GM12878 (cell line): ENCODE measurements at regions not wholly inside any gene's neighbourhood (a gene's known extent, or its start where the extent isn't known, plus 50 kb on each side); places are given as distances from the start of the nearest gene placed in this dataset.
A peak's percentile ranks its signal among the peaks of the same experiment; 100 is the strongest.

Experiments used
- ATAC-seq: fragments of 200-7000 bp; cut with Tn5 transposase; 3 replicates; pipeline ENCODE4 v1.9.1; 2020; ENCODE audit warnings: mild to moderate bottlenecking, moderate library complexity
- BruUV-seq: library from RNA; stranded (reverse); fragments of 400-500 nt; replicated peaks from 2 replicates; lab custom pipeline; 2021; lab: Mats Ljungman, UMichigan
- CTCF ChIA-PET: fragments of 300-600 bp; sonication (Branson Sonifier 250); formaldehyde crosslinking; extraction: SDS; loops from one replicate; lab custom pipeline; 2021; ENCODE audit warnings: inconsistent platforms; lab: Yijun Ruan, JAX
- POLR2A ChIA-PET: fragments of 350-600 bp; formaldehyde crosslinking; extraction: SDS; loops from one replicate; lab custom pipeline; 2021; ENCODE audit warnings: inconsistent platforms; lab: Charles Lee
- RAD21 ChIA-PET: fragments of 300-600 bp; sonication (Branson Sonifier 250); formaldehyde crosslinking; loops from one replicate; lab custom pipeline; 2023; ENCODE audit warnings: antibody characterized with exemption; ENCODE audit not compliant: unreplicated experiment; lab: Charles Lee
- SMC1A ChIA-PET: fragments of 300-600 bp; sonication (Branson Sonifier 250); formaldehyde crosslinking; loops from one replicate; lab custom pipeline; 2023; ENCODE audit not compliant: unreplicated experiment, uncharacterized antibody; lab: Charles Lee
- DNase-seq: peaks from one replicate; pipeline ENCODE4 v3.0.0-alpha.2; 2011; ENCODE audit warnings: low read depth, low spot score
- FAIRE-seq: peaks from 3 replicates; lab custom pipeline; 2011; peaks lifted over from hg19 to GRCh38; lab: Jason Lieb, UNC
- H2AFZ ChIP-seq: 2 replicates; pipeline ENCODE4 v1.6.0; 2011; ENCODE audit warnings: low read depth, low read length, control low read depth; ENCODE audit not compliant: control insufficient read depth
- H3K27ac ChIP-seq: 2 replicates; pipeline ENCODE4 v1.5.1; 2011; ENCODE audit warnings: control low read depth; ENCODE audit not compliant: control insufficient read depth, insufficient read depth
- H3K27me3 ChIP-seq, 2 experiments: replicated peaks in 1 of 2; 2 replicates each; pipeline versions ENCODE4 v1.6.0 to v1.6.1; 2011; ENCODE audit warnings: low read length in 1 of 2; ENCODE audit not compliant: control insufficient read depth in 2 of 2, insufficient read depth in 2 of 2
- H3K36me3 ChIP-seq, 2 experiments: 2 replicates each; pipeline ENCODE4 v1.5.1; 2011; ENCODE audit warnings: low read length in 1 of 2; ENCODE audit not compliant: control insufficient read depth in 2 of 2, insufficient read depth in 2 of 2
- H3K4me1 ChIP-seq: 2 replicates; pipeline ENCODE4 v1.6.1; 2011; ENCODE audit warnings: mild to moderate bottlenecking, low read length, moderate library complexity, mixed read lengths; ENCODE audit not compliant: control insufficient read depth, insufficient read depth
- H3K4me2 ChIP-seq: 2 replicates; pipeline ENCODE4 v1.6.0; 2011; ENCODE audit warnings: control low read depth; ENCODE audit not compliant: control insufficient read depth, insufficient read depth
- H3K4me3 ChIP-seq: fragments of 200-600 bp; sonication (generic); 2 replicates; pipeline ENCODE4 v1.5.1; 2016
- H3K79me2 ChIP-seq: 2 replicates; pipeline ENCODE4 v1.6.0; 2011; ENCODE audit warnings: low read length; ENCODE audit not compliant: control insufficient read depth, insufficient read depth
- H3K9ac ChIP-seq: 2 replicates; pipeline ENCODE4 v1.8.0; 2011; ENCODE audit warnings: low read length, control low read depth, mixed read lengths; ENCODE audit not compliant: control insufficient read depth, insufficient read depth
- H3K9me3 ChIP-seq: replicated peaks from 3 replicates; pipeline ENCODE4 v1.5.1; 2011; ENCODE audit warnings: mild to moderate bottlenecking, low read length; ENCODE audit not compliant: control insufficient read depth, insufficient read depth
- H4K20me1 ChIP-seq: 2 replicates; pipeline ENCODE4 v1.6.0; 2011; ENCODE audit not compliant: control insufficient read depth, insufficient read depth
- NBN ChIP-seq: fragments of 450-650 bp; IDR thresholded peaks from 2 replicates; pipeline ENCODE4 v1.6.1; 2016
- POLR2A ChIP-seq: IDR thresholded peaks from 2 replicates; pipeline ENCODE4 v1.6.1; 2011; ENCODE audit warnings: low read depth, mild to moderate bottlenecking, low read length
- SP1 ChIP-seq: IDR thresholded peaks from one replicate; pipeline ENCODE4 v1.6.1; 2011; ENCODE audit warnings: low read depth, low read length
- TAF1 ChIP-seq: IDR thresholded peaks from 2 replicates; pipeline ENCODE4 v1.6.1; 2011; ENCODE audit warnings: mild to moderate bottlenecking, low read depth, low read length, borderline replicate concordance
- ZNF384 ChIP-seq: IDR thresholded peaks from 2 replicates; pipeline ENCODE4 v1.6.1; 2012; ENCODE audit warnings: low read depth, mild to moderate bottlenecking, low read length, improper control_type of control experiment, borderline replicate concordance
- WGBS: methylation state at CpG from one replicate; pipeline ENCODE4 v1.1.6; 2016; ENCODE audit warnings: low lambda C conversion rate; ENCODE audit not compliant: insufficient replicate concordance, insufficient coverage; ENCODE audit errors: missing lambda C conversion rate; 5-methylcytosine and 5-hydroxymethylcytosine counted together
- in situ Hi-C: fragments of 300-500 bp; cut with MboI; formaldehyde crosslinking; loops from 9 replicates; pipeline ENCODE4 v1.14.3; 2018; ENCODE audit warnings: mixed read lengths
- intact Hi-C: fragments of 100-400 bp; cut with micrococcal nuclease; formaldehyde crosslinking; loops from one replicate; pipeline ENCODE4 v1.14.2; 2022; ENCODE audit not compliant: unreplicated experiment

- Histone ChIP-seq H3K79me2 (peaks cover 6% of the 10 kb centered on the region), H3K9ac (peak overlapping the region; percentile 73)
Observed at GRCh38 chr22:46054091-46055073, 77.4 kb upstream of the WNT7B start.

DNA sequence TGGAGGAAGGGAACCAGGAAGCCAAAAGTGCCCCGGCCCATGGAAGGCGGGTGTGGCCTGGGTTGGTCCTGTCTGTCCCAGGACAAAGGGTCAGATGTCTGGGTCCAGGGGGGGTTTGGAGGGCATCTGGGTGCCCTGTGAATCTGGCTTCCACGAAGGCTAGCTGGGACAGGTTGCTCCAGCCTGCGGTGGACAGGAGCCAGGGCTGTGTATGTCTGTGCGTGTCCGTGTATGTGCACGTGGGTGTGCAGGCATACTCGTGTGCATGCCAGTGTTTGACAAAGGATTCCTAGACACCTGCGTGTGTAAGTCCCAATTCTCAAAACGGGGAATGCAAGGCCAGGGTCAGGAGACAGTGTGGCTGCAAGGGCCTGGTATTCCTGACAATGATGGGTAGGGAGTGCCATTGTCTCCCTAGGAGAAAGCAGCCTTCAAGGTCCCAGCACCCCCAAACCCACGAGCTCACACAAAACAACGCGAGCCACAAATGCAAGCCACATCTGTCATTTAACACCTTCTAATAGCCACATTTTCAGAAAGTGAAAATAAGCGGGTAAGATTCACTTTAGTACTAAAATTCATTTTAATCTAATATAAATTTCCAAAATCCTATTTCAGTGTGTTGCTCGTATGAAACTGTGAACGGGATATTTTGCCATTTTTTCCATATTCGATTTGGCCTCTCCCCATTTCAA is 78.4 kb upstream of the WNT7B start:
- POLR2A ChIA-PET = no interaction called here
- peaks cover 6% of the 10 kb centered on the region for H3K79me2 ChIP-seq
- H3K9ac ChIP-seq = no peak overlapping the region
- no peaks in the 10 kb centered on the region; a peak in 1 of 4 replicates for H3K27me3 ChIP-seq
- RAD21 ChIA-PET = interaction anchor here (0.5 kb wide), 1 partner anchor 20 kb away, joined by 4 read pairs; no protein-coding TSS in a partner anchor
- H3K4me3 ChIP-seq = no peak overlapping the region
- no peak overlapping the region for H2AFZ ChIP-seq
- H3K36me3 ChIP-seq = no peaks in the 10 kb centered on the region
- H3K4me1 ChIP-seq = peaks cover 34% of the 10 kb centered on the region
- no peak for TF ChIP-seq NBN
- TF ChIP-seq SP1 = no peak
- no peak for TF ChIP-seq TAF1
- SMC1A ChIA-PET = no interaction called here
- BruUV-seq = no TSS peak
- intact Hi-C loops = no loop called here
- no peaks in the 10 kb centered on the region for H4K20me1 ChIP-seq
- in situ Hi-C loops = no loop called here
- 64% methylated on average over 17 of the region's 17 CpGs for WGBS
- CTCF ChIA-PET = no interaction called here
- no peaks in the 10 kb centered on the region for H3K9me3 ChIP-seq
- no peak overlapping the region for H3K27ac ChIP-seq
- DNase-seq (no peak), ATAC-seq (no peak), FAIRE-seq (no peak)
- peak overlapping the region; percentile 88 for H3K4me2 ChIP-seq

More at GRCh38 chr22:46054091-46055073, 77.4 kb upstream of the WNT7B start:
- FAIRE-seq = no peak
- no TSS peak for BruUV-seq
- H3K4me2 ChIP-seq = peak overlapping the region; percentile 90
- H2AFZ ChIP-seq = peak overlapping the region; percentile 75
- ChIA-PET POLR2A (no interaction called here), RAD21 (no interaction called here), CTCF (no interaction called here), SMC1A (no interaction called here)
- no peaks in the 10 kb centered on the region for H3K9me3 ChIP-seq
- intact Hi-C loops (no loop called here), in situ Hi-C loops (no loop called here)
- TF ChIP-seq ZNF384 (no peak), POLR2A (peak; percentile 74)
- no peaks in the 10 kb centered on the region; a peak in 1 of 4 replicates for H3K27me3 ChIP-seq
- WGBS = 4% methylated on average over 36 of the region's 42 CpGs
- H3K27ac ChIP-seq = peak overlapping the region; percentile 67
- H3K4me1 ChIP-seq = peaks cover 34% of the 10 kb centered on the region
- H3K36me3 ChIP-seq = no peaks in the 10 kb centered on the region
- peak overlapping the region; percentile 80 for H3K4me3 ChIP-seq
- H4K20me1 ChIP-seq = no peaks in the 10 kb centered on the region
- DNase-seq = no peak
- ATAC-seq = peak; percentile 64
